ENCODE measurements at regions not wholly inside any gene's neighbourhood (a gene's known extent, or its start where the extent isn't known, plus 50 kb on each side); places are given as distances from the start of the nearest gene placed in this dataset.

DNA sequence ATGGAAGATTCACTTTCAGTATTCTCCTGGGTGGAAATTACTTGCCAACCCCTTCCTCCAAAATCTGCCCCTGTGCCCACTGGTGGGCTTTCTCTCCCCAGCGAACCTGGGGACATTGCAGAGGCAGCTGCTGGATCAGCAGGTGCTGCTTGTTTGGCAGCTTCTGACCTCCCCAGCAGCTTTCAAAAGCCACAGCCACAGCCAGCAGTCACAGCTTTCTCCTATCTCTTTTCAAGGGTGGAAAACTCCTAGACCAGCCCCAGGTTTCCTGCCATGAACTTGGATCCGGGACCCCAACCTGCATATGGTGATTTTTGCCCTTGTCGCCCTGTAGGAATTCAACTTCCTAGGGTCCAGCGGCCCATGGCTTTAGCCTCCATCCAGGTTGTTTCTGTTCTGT, 330.8 kb downstream of the ADAMTS20 start:
- H3K27ac ChIP-seq, result no peak overlapping the region
- H3K9ac ChIP-seq (ENCODE audit: low read depth in 2 of 2, low read length in 2 of 2), result no peak overlapping the region
- no peaks in the 10 kb centered on the region for H3K9me3 ChIP-seq
- no peak for TF ChIP-seq CTCF (IDR thresholded peaks at IDR 0.05)
- DNase-seq, result no peak
- intact Hi-C loops (cut with DNase I), result no loop called here
- no peaks in the 10 kb centered on the region for H3K4me1 ChIP-seq
- no peaks in the 10 kb centered on the region for H3K36me3 ChIP-seq
- H3K27me3 ChIP-seq, result no peaks in the 10 kb centered on the region
- no peak overlapping the region for H3K4me3 ChIP-seq

DNA sequence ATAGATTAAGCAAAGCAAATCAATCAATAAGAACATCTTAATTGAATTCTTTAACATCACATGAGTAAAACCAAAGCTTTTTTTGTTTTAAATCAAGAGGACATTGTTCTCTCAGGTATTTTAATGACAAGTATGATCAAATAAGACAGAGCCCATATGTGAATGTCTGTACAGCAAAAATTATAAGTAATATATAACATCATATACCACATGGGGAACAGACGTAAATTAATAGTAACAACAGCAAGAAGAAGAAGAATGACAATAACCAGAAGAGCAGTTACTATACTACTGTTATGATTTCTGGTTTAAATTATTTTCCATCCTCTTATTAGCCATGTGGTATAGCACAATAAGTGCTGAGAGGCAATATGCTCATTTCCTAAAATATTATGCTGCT, 335.5 kb downstream of the ADAMTS20 start:
- intact Hi-C loops (cut with DNase I), result no loop called here
- DNase-seq, result no peak
- no peaks in the 10 kb centered on the region for H3K27me3 ChIP-seq
- H3K4me3 ChIP-seq, result no peak overlapping the region
- no peak overlapping the region for H3K27ac ChIP-seq
- H3K36me3 ChIP-seq, result no peaks in the 10 kb centered on the region
- H3K4me1 ChIP-seq, result no peaks in the 10 kb centered on the region
- TF ChIP-seq CTCF (IDR thresholded peaks at IDR 0.05), result no peak
- H3K9me3 ChIP-seq, result no peaks in the 10 kb centered on the region
- H3K9ac ChIP-seq (ENCODE audit: low read depth in 2 of 2, low read length in 2 of 2), result no peak overlapping the region

DNA sequence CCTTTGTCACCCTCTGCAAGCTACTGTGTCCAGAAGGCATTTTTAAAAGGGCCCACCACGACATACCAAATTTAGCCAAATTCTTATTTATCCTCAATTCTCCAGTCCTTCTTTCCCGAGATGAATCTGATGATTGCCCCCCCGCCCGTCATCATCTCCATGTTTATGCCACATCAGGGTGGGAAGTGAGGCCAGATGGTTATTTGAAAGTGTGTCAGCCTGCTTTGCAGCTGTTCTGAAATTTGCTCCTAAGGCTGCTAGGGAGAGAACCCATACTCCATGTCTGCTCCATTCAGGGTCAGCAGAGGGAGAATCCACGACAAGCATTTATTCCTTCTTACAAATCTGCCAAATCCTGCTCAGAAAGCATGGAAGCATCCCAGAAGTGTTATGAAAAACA, 337.8 kb downstream of the ADAMTS20 start:
- DNase-seq, result no peak
- no peaks in the 10 kb centered on the region for H3K36me3 ChIP-seq
- no peaks in the 10 kb centered on the region for H3K4me1 ChIP-seq
- H3K9me3 ChIP-seq, result no peaks in the 10 kb centered on the region
- H3K9ac ChIP-seq (ENCODE audit: low read depth in 2 of 2, low read length in 2 of 2), result no peak overlapping the region
- H3K27me3 ChIP-seq, result no peaks in the 10 kb centered on the region
- intact Hi-C loops (cut with DNase I), result no loop called here
- no peak overlapping the region for H3K4me3 ChIP-seq
- no peak for TF ChIP-seq CTCF (IDR thresholded peaks at IDR 0.05)
- H3K27ac ChIP-seq, result no peak overlapping the region

DNA sequence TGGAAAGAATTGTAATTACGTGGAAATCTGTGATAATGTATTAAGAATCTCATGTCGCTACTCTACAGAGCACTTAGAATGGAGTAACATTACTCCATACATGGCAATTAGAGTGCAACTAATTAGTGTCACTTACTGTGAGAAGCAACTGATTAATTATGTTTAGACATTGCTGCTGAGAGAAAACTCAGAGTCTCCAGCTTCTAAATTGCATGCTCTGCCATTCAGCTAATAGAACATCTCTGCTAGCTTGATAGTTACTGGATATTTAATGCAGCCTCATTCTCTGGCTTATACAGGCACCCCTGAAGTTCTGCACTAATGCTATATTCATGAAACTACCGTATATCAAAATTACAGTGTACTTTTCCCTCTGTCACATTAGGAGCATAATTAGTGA, 338.4 kb downstream of the ADAMTS20 start:
- H3K4me3 ChIP-seq, result no peak overlapping the region

DNA sequence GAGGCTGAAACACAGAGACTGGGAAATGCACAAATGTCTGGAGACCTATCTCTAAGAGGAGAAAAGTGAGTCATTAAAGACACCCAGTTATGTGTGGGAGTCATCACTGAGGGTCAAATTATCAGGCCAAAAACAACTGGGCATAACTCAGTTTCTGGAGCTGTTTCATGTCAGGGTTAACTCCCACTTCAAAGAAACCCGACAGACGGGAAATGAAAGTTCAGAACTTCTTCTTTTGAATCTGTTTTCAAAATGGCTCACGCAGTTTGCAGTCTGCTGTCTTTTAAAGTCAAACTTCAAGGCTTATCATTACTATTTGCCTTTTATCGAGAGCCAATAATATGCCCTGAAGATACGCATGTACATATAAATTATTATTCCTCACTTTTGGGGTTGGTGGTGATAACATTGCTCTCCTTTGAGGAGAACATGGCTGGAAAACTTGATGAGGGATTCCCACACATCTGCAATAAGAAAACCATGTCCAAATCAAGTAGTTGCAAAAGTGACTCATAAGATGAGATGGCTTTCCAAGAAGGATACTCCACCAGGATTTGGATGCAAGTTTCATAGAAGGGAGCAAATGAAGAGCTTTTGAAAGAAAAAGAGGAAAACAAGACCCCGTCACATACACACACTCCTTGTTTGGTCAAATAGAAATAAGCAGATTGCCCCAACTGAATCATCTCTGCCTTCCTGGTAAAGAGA, 341.4 kb downstream of the ADAMTS20 start:
- DNase-seq, result no peak
- no peak overlapping the region for H3K27ac ChIP-seq
- intact Hi-C loops (cut with DNase I), result no loop called here
- no peaks in the 10 kb centered on the region for H3K4me1 ChIP-seq
- H3K9ac ChIP-seq (ENCODE audit: low read depth in 2 of 2, low read length in 2 of 2), result no peak overlapping the region
- H3K9me3 ChIP-seq, result no peaks in the 10 kb centered on the region
- H3K36me3 ChIP-seq, result no peaks in the 10 kb centered on the region
- TF ChIP-seq CTCF (IDR thresholded peaks at IDR 0.05), result no peak
- no peak overlapping the region for H3K4me3 ChIP-seq
- no peaks in the 10 kb centered on the region for H3K27me3 ChIP-seq

More for the DNA sequence above, 338.4 kb downstream of the ADAMTS20 start:
- Histone ChIP-seq H3K4me1 (no peaks in the 10 kb centered on the region), H3K36me3 (no peaks in the 10 kb centered on the region), H3K27ac (no peak overlapping the region), H3K9ac (ENCODE audit: low read depth in 2 of 2, low read length in 2 of 2) (no peak overlapping the region), H3K27me3 (no peaks in the 10 kb centered on the region), H3K9me3 (no peaks in the 10 kb centered on the region)
- intact Hi-C loops (cut with DNase I), result no loop called here
- DNase-seq, result no peak
- no peak for TF ChIP-seq CTCF (IDR thresholded peaks at IDR 0.05)
